Adipocyte (in vitro differentiated cells): ENCODE measurements at regions not wholly inside any gene's neighbourhood (a gene's known extent, or its start where the extent isn't known, plus 50 kb on each side); places are given as distances from the start of the nearest gene placed in this dataset.

ENCODE experiments used
- DNase-seq: peaks from one replicate; pipeline ENCODE4 v3.0.0-alpha.2; 2015; ENCODE audit warnings: low read depth
- H3K27me3 ChIP-seq: replicated peaks from 2 replicates; pipeline ENCODE4 v1.7.0; 2013; ENCODE audit warnings: mild to moderate bottlenecking, low read length, moderate library complexity; ENCODE audit not compliant: control insufficient read depth, insufficient read depth
- H3K36me3 ChIP-seq: 2 replicates; pipeline ENCODE4 v1.7.0; 2013; ENCODE audit warnings: low read length, mild to moderate bottlenecking, moderate library complexity; ENCODE audit not compliant: control insufficient read depth, insufficient read depth, severe bottlenecking
- H3K4me1 ChIP-seq: 2 replicates; pipeline ENCODE4 v1.7.0; 2013; ENCODE audit warnings: mild to moderate bottlenecking, low read length, moderate library complexity; ENCODE audit not compliant: control insufficient read depth, insufficient read depth
- H3K4me3 ChIP-seq: 2 replicates; pipeline ENCODE4 v1.7.0; 2013; ENCODE audit warnings: mild to moderate bottlenecking, low read length, moderate library complexity
- H3K9ac ChIP-seq: 2 replicates; pipeline ENCODE4 v1.7.0; 2013; ENCODE audit warnings: mild to moderate bottlenecking, low read length, moderate library complexity
- H3K9me3 ChIP-seq: 2 replicates; pipeline ENCODE4 v1.7.0; 2013; ENCODE audit warnings: mild to moderate bottlenecking, low read length, moderate library complexity; ENCODE audit not compliant: control insufficient read depth

- peaks cover 16% of the 10 kb centered on the region for H3K9me3 ChIP-seq
- H3K27me3 ChIP-seq, result peaks cover 44% of the 10 kb centered on the region
- no peaks in the 10 kb centered on the region for H3K36me3 ChIP-seq
- H3K4me3 ChIP-seq, result no peak overlapping the region
- no peak for DNase-seq
- no peak overlapping the region for H3K9ac ChIP-seq
- peaks cover 3% of the 10 kb centered on the region for H3K4me1 ChIP-seq
These were observed 199.8 kb upstream of the MVB12B start for GRCh38 chr9:126126807-126127206.

- DNase-seq, result no peak
- Histone ChIP-seq H3K36me3 (no peaks in the 10 kb centered on the region), H3K9ac (no peak overlapping the region), H3K4me1 (peaks cover 3% of the 10 kb centered on the region), H3K9me3 (peaks cover 17% of the 10 kb centered on the region), H3K4me3 (no peak overlapping the region), H3K27me3 (peaks cover 44% of the 10 kb centered on the region)
These were observed 199.0 kb upstream of the MVB12B start for GRCh38 chr9:126127591-126127990.

- DNase-seq, result no peak
- no peak overlapping the region for H3K9ac ChIP-seq
- peaks cover 35% of the 10 kb centered on the region for H3K27me3 ChIP-seq
- no peak overlapping the region for H3K4me3 ChIP-seq
- H3K4me1 ChIP-seq, result peaks cover 3% of the 10 kb centered on the region
- peaks cover 22% of the 10 kb centered on the region for H3K9me3 ChIP-seq
- no peaks in the 10 kb centered on the region for H3K36me3 ChIP-seq
These were observed 198.0 kb upstream of the MVB12B start for GRCh38 chr9:126128494-126129142.

GRCh38 chr9:126131066-126132010 is 195.3 kb upstream of the MVB12B start:
- no peaks in the 10 kb centered on the region for H3K4me1 ChIP-seq
- H3K4me3 ChIP-seq, result no peak overlapping the region
- peaks cover 22% of the 10 kb centered on the region for H3K9me3 ChIP-seq
- no peak for DNase-seq
- no peak overlapping the region for H3K9ac ChIP-seq
- peaks cover 22% of the 10 kb centered on the region for H3K27me3 ChIP-seq
- H3K36me3 ChIP-seq, result no peaks in the 10 kb centered on the region

GRCh38 chr9:126132746-126133145 is 193.9 kb upstream of the MVB12B start:
- Histone ChIP-seq H3K9ac (no peak overlapping the region), H3K9me3 (peaks cover 26% of the 10 kb centered on the region), H3K27me3 (peaks cover 8% of the 10 kb centered on the region), H3K36me3 (no peaks in the 10 kb centered on the region), H3K4me3 (no peak overlapping the region), H3K4me1 (no peaks in the 10 kb centered on the region)
- no peak for DNase-seq

- H3K36me3 ChIP-seq, result no peaks in the 10 kb centered on the region
- no peaks in the 10 kb centered on the region for H3K4me1 ChIP-seq
- H3K9ac ChIP-seq, result no peak overlapping the region
- DNase-seq, result no peak
- H3K4me3 ChIP-seq, result no peak overlapping the region
- H3K9me3 ChIP-seq, result peaks cover 17% of the 10 kb centered on the region
- peaks cover 36% of the 10 kb centered on the region for H3K27me3 ChIP-seq
These were observed 182.4 kb upstream of the MVB12B start for GRCh38 chr9:126144196-126144595.

GRCh38 chr9:126144603-126145456 is 181.8 kb upstream of the MVB12B start:
- H3K9me3 ChIP-seq, result peaks cover 15% of the 10 kb centered on the region
- peaks cover 36% of the 10 kb centered on the region for H3K27me3 ChIP-seq
- no peak overlapping the region for H3K9ac ChIP-seq
- no peak for DNase-seq
- H3K36me3 ChIP-seq, result no peaks in the 10 kb centered on the region
- H3K4me1 ChIP-seq, result no peaks in the 10 kb centered on the region
- no peak overlapping the region for H3K4me3 ChIP-seq

- H3K27me3 ChIP-seq, result peaks cover 41% of the 10 kb centered on the region
These were observed 180.8 kb upstream of the MVB12B start for GRCh38 chr9:126145887-126146253.

GRCh38 chr9:126146254-126147145 is 180.1 kb upstream of the MVB12B start:
- Histone ChIP-seq H3K4me1 (no peaks in the 10 kb centered on the region), H3K9me3 (peaks cover 9% of the 10 kb centered on the region), H3K27me3 (peaks cover 44% of the 10 kb centered on the region), H3K36me3 (no peaks in the 10 kb centered on the region), H3K9ac (no peak overlapping the region), H3K4me3 (no peak overlapping the region)
- no peak for DNase-seq

More at GRCh38 chr9:126145887-126146253, 180.8 kb upstream of the MVB12B start:
- H3K36me3 ChIP-seq, result no peaks in the 10 kb centered on the region
- H3K4me1 ChIP-seq, result no peaks in the 10 kb centered on the region
- H3K9ac ChIP-seq, result no peak overlapping the region
- no peak for DNase-seq
- no peak overlapping the region for H3K4me3 ChIP-seq
- peaks cover 10% of the 10 kb centered on the region for H3K9me3 ChIP-seq

- Histone ChIP-seq H3K4me1 (no peaks in the 10 kb centered on the region), H3K9me3 (peaks cover 5% of the 10 kb centered on the region), H3K9ac (no peak overlapping the region), H3K36me3 (no peaks in the 10 kb centered on the region), H3K4me3 (no peak overlapping the region), H3K27me3 (peaks cover 50% of the 10 kb centered on the region)
- DNase-seq, result no peak
These were observed 179.3 kb upstream of the MVB12B start for GRCh38 chr9:126147186-126147935.
